VCaP (cell line): ENCODE measurements at regions not wholly inside any gene's neighbourhood (a gene's known extent, or its start where the extent isn't known, plus 50 kb on each side); places are given as distances from the start of the nearest gene placed in this dataset.

Experiments used
- H3K27ac ChIP-seq: fragments of 450-650 bp; 2 replicates; pipeline ENCODE4 v1.5.1; 2017
- CTCF ChIP-seq: fragments of 450-650 bp; conservative IDR thresholded peaks from 2 replicates; pipeline ENCODE4 v1.5.1; 2017; ENCODE audit warnings: mild to moderate bottlenecking, moderate library complexity

GRCh38 chr9:134240361-134240760 is 76.0 kb upstream of the RNU6ATAC start:
- no peak overlapping the region for H3K27ac ChIP-seq
- TF ChIP-seq CTCF: no peak

- no peak overlapping the region for H3K27ac ChIP-seq
- no peak for TF ChIP-seq CTCF
These were observed 78.3 kb upstream of the RNU6ATAC start for GRCh38 chr9:134242706-134243105.

GRCh38 chr9:134243778-134244467 is 79.6 kb upstream of the RNU6ATAC start:
- H3K27ac ChIP-seq: no peak overlapping the region
- no peak for TF ChIP-seq CTCF

- H3K27ac ChIP-seq: no peak overlapping the region
These were observed 80.8 kb upstream of the RNU6ATAC start for GRCh38 chr9:134245179-134245578.

GRCh38 chr9:134247918-134248631 is 78.2 kb upstream of the RXRA start:
- no peak overlapping the region for H3K27ac ChIP-seq
- no peak for TF ChIP-seq CTCF

More at GRCh38 chr9:134245179-134245578, 80.8 kb upstream of the RNU6ATAC start:
- TF ChIP-seq CTCF: no peak

GRCh38 chr9:134251296-134252069 is 74.8 kb upstream of the RXRA start:
- TF ChIP-seq CTCF: no peak
- H3K27ac ChIP-seq: no peak overlapping the region
